ENCODE measurements at regions not wholly inside any gene's neighbourhood (a gene's known extent, or its start where the extent isn't known, plus 50 kb on each side); places are given as distances from the start of the nearest gene placed in this dataset.

DNA sequence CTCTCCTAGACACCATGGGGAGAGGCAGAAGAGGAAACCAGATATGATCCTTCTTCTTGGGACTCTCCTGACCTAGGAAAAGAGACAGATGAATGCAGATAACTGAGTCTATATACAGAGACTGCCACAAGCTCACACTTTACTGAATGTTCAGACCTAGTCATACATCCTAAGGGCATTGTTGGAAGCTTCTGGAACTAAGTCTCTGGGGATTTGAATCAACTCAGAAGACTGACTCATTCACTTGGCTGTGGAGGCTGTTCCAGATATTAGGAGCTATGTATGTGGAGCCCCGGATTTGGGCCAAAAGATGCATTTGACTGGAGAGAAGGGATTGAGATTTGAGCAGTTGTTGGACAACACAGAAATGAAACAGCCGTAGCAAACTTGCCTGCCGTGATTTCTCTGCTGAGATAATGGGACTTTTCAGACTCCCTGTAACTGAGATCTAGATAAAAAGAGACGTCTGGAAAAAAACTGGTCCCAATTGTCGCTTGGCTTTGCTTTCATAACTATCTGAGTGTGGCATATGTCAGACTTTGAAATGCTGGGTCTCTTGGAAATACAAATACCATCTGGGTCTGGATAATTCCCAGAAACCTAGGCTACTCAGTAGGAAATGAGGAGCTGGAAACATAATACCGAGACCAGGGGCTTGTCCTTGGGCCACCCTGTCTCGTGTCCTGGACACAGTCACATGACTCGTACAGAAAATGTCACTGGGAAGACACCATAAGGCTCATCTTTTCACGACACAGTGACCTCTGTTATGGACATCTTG lies 396.8 kb downstream of the NUAK1 start:
- H3K27ac ChIP-seq: peak overlapping the region in 9 of 10 donors; percentile 17 to 87 (median 66)
- H3K9me3 ChIP-seq: no peaks in the 10 kb centered on the region
- no peak for TF ChIP-seq CTCF (IDR thresholded peaks at IDR 0.05)
- DNase-seq (peak in 1 of 2 donors; percentile 53), ATAC-seq (peak; percentile 44 to 73 (median 68))
- H3K36me3 ChIP-seq: no peaks in the 10 kb centered on the region
- H3K4me1 ChIP-seq: peaks cover 21 to 62% (median 57%) of the 10 kb centered on the region in 9 donors
- WGBS, 2 donors: 36 to 48% methylated on average over 9 of the region's 9 CpGs
- H3K4me3 ChIP-seq: no peak overlapping the region
- no peaks in the 10 kb centered on the region for H3K27me3 ChIP-seq
- intact Hi-C loops (cut with DNase I): no loop called here

DNA sequence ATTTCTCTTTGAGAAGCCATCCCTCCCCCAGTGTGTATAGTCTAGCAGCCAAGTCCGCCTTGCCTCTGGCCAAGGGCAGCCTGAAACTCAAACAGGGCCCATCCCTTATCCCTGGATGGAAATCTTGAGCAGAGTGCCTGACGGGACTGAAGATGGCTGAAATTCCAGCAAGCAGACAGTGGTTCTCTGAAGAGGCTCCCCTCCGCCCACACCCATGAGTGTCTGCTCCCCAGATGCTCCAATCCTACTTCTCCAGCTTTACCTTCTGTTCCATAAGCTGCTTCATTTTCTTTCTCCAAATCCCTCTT lies 396.2 kb downstream of the NUAK1 start:
- no peak overlapping the region for H3K4me3 ChIP-seq
- H3K9me3 ChIP-seq: no peaks in the 10 kb centered on the region
- H3K36me3 ChIP-seq: no peaks in the 10 kb centered on the region
- H3K4me1 ChIP-seq: peaks cover 21 to 57% (median 53%) of the 10 kb centered on the region in 9 donors
- 72 to 78% methylated on average over 3 of the region's 3 CpGs for WGBS, 2 donors
- ATAC-seq (peak in 5 of 8 donors; percentile 5 to 39 (median 10)), DNase-seq (peak in 1 of 2 donors; percentile 13)
- no peaks in the 10 kb centered on the region for H3K27me3 ChIP-seq
- intact Hi-C loops (cut with DNase I): no loop called here
- peak overlapping the region in 9 of 10 donors; percentile 17 to 87 (median 66) for H3K27ac ChIP-seq
- TF ChIP-seq CTCF (IDR thresholded peaks at IDR 0.05): no peak

DNA sequence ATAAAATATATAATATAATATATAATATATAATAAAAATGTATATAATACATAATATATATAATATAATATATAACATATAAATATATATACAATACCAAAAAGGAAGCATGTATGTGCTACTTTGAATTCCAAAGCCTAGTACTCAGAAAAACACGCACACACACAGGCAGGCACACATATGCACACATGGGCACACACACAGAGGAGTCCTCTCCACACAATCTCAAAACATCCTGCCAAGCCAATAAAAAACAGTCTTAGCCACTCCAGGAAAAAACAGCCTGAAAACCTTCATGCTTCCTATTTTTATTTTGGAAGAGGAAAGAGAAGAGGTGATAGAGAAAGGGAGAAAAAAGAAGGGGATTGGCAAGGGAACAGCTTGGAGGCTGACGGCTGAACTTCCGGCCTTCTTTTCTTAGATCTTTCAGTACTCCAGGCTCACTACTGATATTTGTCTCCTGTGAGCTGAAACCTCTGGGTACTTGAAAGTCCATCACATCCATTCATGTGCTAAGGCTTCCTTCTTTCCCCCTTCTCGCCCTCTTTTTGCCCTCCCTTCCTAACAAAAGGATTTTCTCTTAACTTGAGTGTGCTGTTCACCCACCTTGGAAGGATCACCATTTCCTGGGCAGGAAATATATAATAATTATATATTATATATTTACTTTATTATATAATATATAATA lies 394.2 kb downstream of the NUAK1 start:
- Histone ChIP-seq H3K4me3 (no peak overlapping the region), H3K27me3 (no peaks in the 10 kb centered on the region), H3K27ac (no peak overlapping the region), H3K36me3 (no peaks in the 10 kb centered on the region), H3K4me1 (peaks cover 25 to 57% (median 46%) of the 10 kb centered on the region in 9 donors), H3K9me3 (no peaks in the 10 kb centered on the region)
- intact Hi-C loops (cut with DNase I): no loop called here
- no peak for TF ChIP-seq CTCF (IDR thresholded peaks at IDR 0.05)
- WGBS, 2 donors: 83 to 89% methylated on average over 3 to 4 of the region's 4 CpGs
- DNase-seq (no peak), ATAC-seq (no peak)

DNA sequence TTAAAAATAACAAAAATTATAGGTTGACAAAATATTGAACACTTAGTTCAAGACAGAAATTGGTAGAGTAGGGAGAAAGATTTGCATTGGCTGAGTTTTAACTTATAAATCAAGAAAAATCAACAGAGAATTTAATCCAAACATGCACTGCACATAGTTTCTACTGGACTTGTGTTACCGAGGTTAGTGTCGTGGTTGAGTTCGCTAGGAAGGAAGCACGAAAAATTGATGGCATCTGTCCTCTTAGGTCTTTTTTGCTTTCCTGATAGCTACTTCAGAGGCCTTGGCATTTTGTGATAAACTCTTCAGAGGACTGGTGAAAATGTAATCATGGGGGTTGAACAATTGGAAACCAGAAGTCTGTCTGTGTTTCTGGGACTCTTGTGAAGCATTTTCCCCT lies 392.9 kb downstream of the NUAK1 start:
- ATAC-seq: no peak
- no peaks in the 10 kb centered on the region for H3K9me3 ChIP-seq
- intact Hi-C loops (cut with DNase I): no loop called here
- H3K4me3 ChIP-seq: no peak overlapping the region
- H3K36me3 ChIP-seq: no peaks in the 10 kb centered on the region
- no peak for TF ChIP-seq CTCF (IDR thresholded peaks at IDR 0.05)
- no peaks in the 10 kb centered on the region for H3K27me3 ChIP-seq
- peaks cover 16 to 48% (median 34%) of the 10 kb centered on the region in 9 donors for H3K4me1 ChIP-seq
- no peak overlapping the region for H3K27ac ChIP-seq
- 92 to 95% methylated on average over 4 of the region's 4 CpGs for WGBS, 2 donors
- DNase-seq: no peak

Measured in heart right ventricle (tissue), 16 donors.